ENCODE measurements at regions not wholly inside any gene's neighbourhood (a gene's known extent, or its start where the extent isn't known, plus 50 kb on each side); places are given as distances from the start of the nearest gene placed in this dataset.

DNA sequence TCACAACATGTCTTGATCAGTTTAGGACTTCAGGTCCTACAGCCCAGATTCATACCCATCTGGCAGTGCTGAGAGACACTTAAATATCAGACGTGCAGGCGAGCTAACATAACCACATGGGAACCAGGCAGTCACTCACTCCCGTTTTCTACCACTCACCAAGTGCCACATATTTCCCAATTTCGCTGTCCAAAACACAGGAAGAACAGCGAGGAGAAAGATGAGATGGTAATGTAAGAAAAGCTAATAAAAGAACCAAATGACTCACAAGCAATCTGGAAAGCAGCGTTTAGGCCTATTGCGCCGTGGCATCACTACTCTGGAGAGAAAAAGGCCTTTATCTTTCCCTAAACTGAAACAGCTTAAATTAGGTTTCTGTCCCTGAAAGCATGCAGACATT is 647.8 kb upstream of the SLC39A10 start:
- TF ChIP-seq, protein P1, sequence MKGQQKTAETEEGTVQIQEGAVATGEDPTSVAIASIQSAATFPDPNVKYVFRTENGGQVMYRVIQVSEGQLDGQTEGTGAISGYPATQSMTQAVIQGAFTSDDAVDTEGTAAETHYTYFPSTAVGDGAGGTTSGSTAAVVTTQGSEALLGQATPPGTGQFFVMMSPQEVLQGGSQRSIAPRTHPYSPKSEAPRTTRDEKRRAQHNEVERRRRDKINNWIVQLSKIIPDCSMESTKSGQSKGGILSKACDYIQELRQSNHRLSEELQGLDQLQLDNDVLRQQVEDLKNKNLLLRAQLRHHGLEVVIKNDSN (IDR thresholded peaks at IDR 0.05) = no peak
- TF ChIP-seq FOXM1 (IDR thresholded peaks at IDR 0.05; ENCODE audit: borderline replicate concordance, low read depth) (no peak), EP300 (IDR thresholded peaks at IDR 0.05; ENCODE audit: borderline replicate concordance) (no peak), RAD21 (IDR thresholded peaks at IDR 0.05; ENCODE audit: low read depth) (no peak), TCF12 (IDR thresholded peaks at IDR 0.05; ENCODE audit: low read depth) (no peak)
- TF ChIP-seq, protein P2, sequence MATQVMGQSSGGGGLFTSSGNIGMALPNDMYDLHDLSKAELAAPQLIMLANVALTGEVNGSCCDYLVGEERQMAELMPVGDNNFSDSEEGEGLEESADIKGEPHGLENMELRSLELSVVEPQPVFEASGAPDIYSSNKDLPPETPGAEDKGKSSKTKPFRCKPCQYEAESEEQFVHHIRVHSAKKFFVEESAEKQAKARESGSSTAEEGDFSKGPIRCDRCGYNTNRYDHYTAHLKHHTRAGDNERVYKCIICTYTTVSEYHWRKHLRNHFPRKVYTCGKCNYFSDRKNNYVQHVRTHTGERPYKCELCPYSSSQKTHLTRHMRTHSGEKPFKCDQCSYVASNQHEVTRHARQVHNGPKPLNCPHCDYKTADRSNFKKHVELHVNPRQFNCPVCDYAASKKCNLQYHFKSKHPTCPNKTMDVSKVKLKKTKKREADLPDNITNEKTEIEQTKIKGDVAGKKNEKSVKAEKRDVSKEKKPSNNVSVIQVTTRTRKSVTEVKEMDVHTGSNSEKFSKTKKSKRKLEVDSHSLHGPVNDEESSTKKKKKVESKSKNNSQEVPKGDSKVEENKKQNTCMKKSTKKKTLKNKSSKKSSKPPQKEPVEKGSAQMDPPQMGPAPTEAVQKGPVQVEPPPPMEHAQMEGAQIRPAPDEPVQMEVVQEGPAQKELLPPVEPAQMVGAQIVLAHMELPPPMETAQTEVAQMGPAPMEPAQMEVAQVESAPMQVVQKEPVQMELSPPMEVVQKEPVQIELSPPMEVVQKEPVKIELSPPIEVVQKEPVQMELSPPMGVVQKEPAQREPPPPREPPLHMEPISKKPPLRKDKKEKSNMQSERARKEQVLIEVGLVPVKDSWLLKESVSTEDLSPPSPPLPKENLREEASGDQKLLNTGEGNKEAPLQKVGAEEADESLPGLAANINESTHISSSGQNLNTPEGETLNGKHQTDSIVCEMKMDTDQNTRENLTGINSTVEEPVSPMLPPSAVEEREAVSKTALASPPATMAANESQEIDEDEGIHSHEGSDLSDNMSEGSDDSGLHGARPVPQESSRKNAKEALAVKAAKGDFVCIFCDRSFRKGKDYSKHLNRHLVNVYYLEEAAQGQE (IDR thresholded peaks at IDR 0.05; ENCODE audit: low read depth) = no peak

DNA sequence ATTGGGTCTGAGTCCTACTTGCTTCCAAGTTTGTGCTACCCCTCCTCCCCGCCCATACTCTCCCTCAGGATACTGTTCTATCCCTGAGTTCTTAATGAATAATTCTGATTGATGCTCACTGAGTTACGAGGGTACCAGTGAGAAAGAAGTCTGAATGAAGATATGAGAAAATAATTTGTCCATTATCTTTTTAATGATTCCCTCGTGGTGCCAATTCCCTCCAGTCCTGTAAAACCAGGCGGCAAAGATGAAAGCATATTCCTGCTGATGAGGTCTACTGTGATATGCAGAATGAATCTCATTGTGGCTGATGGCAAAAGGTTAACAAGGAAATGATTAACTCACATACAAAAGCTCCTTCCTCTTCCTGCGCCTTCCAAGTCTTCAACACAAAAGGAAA is 650.2 kb upstream of the SLC39A10 start:
- TF ChIP-seq, protein P1 (IDR thresholded peaks at IDR 0.05) = no peak
- no peak for TF ChIP-seq TAF1 (IDR thresholded peaks at IDR 0.05; ENCODE audit: low read depth)
- no peak for TF ChIP-seq EP300 (IDR thresholded peaks at IDR 0.05; ENCODE audit: borderline replicate concordance)
- TF ChIP-seq TCF12 (IDR thresholded peaks at IDR 0.05; ENCODE audit: low read depth) = no peak
- no peak for TF ChIP-seq RAD21 (IDR thresholded peaks at IDR 0.05; ENCODE audit: low read depth)
- TF ChIP-seq, protein P2 (IDR thresholded peaks at IDR 0.05; ENCODE audit: low read depth) = no peak
- no peak for TF ChIP-seq EGR1 (IDR thresholded peaks at IDR 0.05)
- no peak for TF ChIP-seq ZBTB7A (IDR thresholded peaks at IDR 0.05; ENCODE audit: low read depth)

DNA sequence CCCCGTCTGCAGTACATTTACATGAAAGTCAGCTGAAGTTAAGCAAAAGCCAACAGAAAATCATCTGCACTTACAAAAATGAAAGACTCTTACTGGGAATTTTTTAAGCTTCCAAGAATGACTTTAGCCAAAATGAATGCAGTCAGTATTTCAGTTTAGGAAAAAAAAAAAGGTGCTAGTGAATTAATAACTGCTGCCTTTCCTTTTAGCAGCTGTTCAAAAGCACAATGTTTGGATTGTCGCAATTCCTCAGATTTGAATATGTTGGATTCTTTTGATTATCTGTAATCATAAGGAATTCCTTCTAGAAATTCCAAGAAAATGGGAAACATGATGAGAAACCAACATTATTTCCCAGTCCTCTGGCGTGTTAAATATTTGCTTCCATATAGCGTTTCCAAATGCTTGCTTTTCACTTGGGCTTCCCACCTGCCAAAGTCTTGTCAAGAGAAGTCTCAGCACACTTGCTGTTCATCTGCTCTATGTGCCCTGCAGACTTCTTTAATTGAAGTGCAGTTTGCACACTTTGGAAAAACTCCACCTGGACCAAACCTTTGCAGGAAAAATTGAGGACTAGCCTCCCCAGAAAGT is 653.0 kb upstream of the SLC39A10 start:
- TF ChIP-seq RAD21 (IDR thresholded peaks at IDR 0.05; ENCODE audit: low read depth) (no peak), EGR1 (IDR thresholded peaks at IDR 0.05) (no peak), TAF1 (IDR thresholded peaks at IDR 0.05; ENCODE audit: low read depth) (no peak), YY1 (IDR thresholded peaks at IDR 0.05; ENCODE audit: low read depth) (no peak), TEAD4 (IDR thresholded peaks at IDR 0.05) (no peak), FOXM1 (IDR thresholded peaks at IDR 0.05; ENCODE audit: borderline replicate concordance, low read depth) (no peak), CEBPB (IDR thresholded peaks at IDR 0.05) (no peak), TCF12 (IDR thresholded peaks at IDR 0.05; ENCODE audit: low read depth) (no peak), ZBTB7A (IDR thresholded peaks at IDR 0.05; ENCODE audit: low read depth) (no peak), CREB1 (IDR thresholded peaks at IDR 0.05; ENCODE audit: low read depth) (no peak), NFIC (IDR thresholded peaks at IDR 0.05) (no peak)
- TF ChIP-seq, protein P3, sequence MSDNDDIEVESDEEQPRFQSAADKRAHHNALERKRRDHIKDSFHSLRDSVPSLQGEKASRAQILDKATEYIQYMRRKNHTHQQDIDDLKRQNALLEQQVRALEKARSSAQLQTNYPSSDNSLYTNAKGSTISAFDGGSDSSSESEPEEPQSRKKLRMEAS (IDR thresholded peaks at IDR 0.05) = no peak
- TF ChIP-seq, protein P2 (IDR thresholded peaks at IDR 0.05; ENCODE audit: low read depth) = no peak
- TF ChIP-seq, protein P1 (IDR thresholded peaks at IDR 0.05) = no peak

DNA sequence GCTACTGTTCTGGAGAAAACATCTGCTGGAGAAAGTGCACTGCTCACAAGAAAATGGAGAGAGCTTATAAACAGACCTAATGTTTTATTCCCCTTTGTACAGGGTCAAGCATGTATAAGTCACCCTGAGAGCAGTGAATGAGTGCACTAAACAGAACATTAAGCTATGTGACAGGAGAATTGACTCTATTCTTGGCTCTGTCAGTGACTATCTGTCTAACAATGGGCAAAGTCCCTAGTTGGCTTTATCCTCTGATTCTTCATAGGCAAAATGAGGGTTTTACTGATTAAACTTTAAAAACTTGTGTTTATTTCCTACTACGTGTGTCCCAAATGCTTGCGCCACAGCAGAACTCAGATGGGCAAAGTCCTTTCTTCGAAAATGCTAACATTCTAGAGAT is 655.1 kb upstream of the SLC39A10 start:
- TF ChIP-seq, protein P1 (IDR thresholded peaks at IDR 0.05) = no peak
- TF ChIP-seq FOXM1 (IDR thresholded peaks at IDR 0.05; ENCODE audit: borderline replicate concordance, low read depth) (no peak), EP300 (IDR thresholded peaks at IDR 0.05; ENCODE audit: borderline replicate concordance) (no peak)
